ENCODE measurements at regions not wholly inside any gene's neighbourhood (a gene's known extent, or its start where the extent isn't known, plus 50 kb on each side); places are given as distances from the start of the nearest gene placed in this dataset.

DNA sequence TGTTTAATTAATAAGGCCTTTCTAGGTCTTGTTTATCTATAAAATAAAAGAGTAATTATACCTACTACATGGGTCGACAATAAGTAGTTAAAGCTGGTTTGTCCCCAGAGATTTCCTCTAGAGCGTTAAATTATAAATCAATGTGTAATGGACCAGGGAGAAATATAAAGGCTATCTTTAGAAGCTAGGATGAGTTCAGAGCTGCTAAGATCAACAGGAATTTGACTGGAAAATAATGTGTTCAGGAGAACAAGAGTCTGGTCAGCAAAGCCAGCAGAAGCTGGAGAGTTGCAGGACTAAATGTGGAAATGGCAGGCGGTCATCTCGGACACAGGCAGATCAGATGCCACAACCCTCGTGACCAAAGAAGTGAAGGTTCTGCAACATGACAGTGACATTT, 428.8 kb downstream of the EPM2A start:
- TF ChIP-seq, protein P1, sequence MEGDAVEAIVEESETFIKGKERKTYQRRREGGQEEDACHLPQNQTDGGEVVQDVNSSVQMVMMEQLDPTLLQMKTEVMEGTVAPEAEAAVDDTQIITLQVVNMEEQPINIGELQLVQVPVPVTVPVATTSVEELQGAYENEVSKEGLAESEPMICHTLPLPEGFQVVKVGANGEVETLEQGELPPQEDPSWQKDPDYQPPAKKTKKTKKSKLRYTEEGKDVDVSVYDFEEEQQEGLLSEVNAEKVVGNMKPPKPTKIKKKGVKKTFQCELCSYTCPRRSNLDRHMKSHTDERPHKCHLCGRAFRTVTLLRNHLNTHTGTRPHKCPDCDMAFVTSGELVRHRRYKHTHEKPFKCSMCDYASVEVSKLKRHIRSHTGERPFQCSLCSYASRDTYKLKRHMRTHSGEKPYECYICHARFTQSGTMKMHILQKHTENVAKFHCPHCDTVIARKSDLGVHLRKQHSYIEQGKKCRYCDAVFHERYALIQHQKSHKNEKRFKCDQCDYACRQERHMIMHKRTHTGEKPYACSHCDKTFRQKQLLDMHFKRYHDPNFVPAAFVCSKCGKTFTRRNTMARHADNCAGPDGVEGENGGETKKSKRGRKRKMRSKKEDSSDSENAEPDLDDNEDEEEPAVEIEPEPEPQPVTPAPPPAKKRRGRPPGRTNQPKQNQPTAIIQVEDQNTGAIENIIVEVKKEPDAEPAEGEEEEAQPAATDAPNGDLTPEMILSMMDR (IDR thresholded peaks at IDR 0.05) = no peak
- TF ChIP-seq ZFX (IDR thresholded peaks at IDR 0.05; ENCODE audit: borderline replicate concordance) = no peak

Measured in 22Rv1 (cell line).